Sigmoid colon (tissue), 6 donors: ENCODE measurements at regions not wholly inside any gene's neighbourhood (a gene's known extent, or its start where the extent isn't known, plus 50 kb on each side); places are given as distances from the start of the nearest gene placed in this dataset.

Experiments used
- DNase-seq: peaks from one replicate; pipeline ENCODE4 v3.0.0-alpha.2; 2019
- H3K27ac ChIP-seq, 4 donors: fragments of 200-600 bp; sonication (generic); one replicate each; pipeline ENCODE4 v1.5.1; 2016 to 2019; ENCODE audit warnings: mild to moderate bottlenecking in 1 of 4
- H3K27me3 ChIP-seq, 3 donors: fragments of 200-600 bp; sonication (generic); one replicate each; pipeline ENCODE4 v1.5.1; 2019; ENCODE audit warnings: mild to moderate bottlenecking in 1 of 3
- H3K36me3 ChIP-seq, 4 donors: fragments of 200-600 bp; sonication (generic); one replicate each; pipeline ENCODE4 v1.5.1; 2016 to 2019
- H3K4me1 ChIP-seq, 4 donors: fragments of 200-600 bp; sonication (generic); one replicate each; pipeline ENCODE4 v1.5.1; 2017 to 2019
- H3K4me3 ChIP-seq, 4 donors: fragments of 200-600 bp; sonication (generic); one replicate each; pipeline ENCODE4 v1.5.1; 2017 to 2019; ENCODE audit warnings: mild to moderate bottlenecking in 2 of 4, moderate library complexity in 1 of 4
- H3K9me3 ChIP-seq, 4 donors: fragments of 200-600 bp in 3 of 4; sonication (generic) in 3 of 4; one replicate each; pipeline versions ENCODE4 v1.5.1 to v1.6.1; 2013 to 2019
- EP300 ChIP-seq, 4 donors: sonication (generic); formaldehyde crosslinking; IDR thresholded peaks; one replicate each; pipeline ENCODE4 v1.6.1; 2017; ENCODE audit warnings: antibody characterized with exemption in 4 of 4
- POLR2A ChIP-seq, 2 donors: fragments of 450-650 bp; IDR thresholded peaks; one replicate each; pipeline ENCODE4 v1.6.1; 2016; ENCODE audit warnings: antibody characterized with exemption in 2 of 2, mild to moderate bottlenecking in 2 of 2, moderate library complexity in 2 of 2
- POLR2AphosphoS5 ChIP-seq, 4 donors: sonication (generic); formaldehyde crosslinking; IDR thresholded peaks; one replicate each; pipeline ENCODE4 v1.6.1; 2017; ENCODE audit warnings: antibody characterized with exemption in 4 of 4
- WGBS, 2 donors: extraction: QIAGEN DNeasy Blood & Tissue Kit; methylation state at CpG; one replicate each; pipeline ENCODE4 v1.1.7; 2013; 5-methylcytosine and 5-hydroxymethylcytosine counted together
- intact Hi-C: fragments of 100-400 bp; cut with DNase I; formaldehyde crosslinking; loops from one replicate; pipeline ENCODE4 v1.15.1; 2023
- TF ChIP-seq, protein P1 (sequence below), 4 experiments: fragments of 450-650 bp in 3 of 4; fragments of 200-600 bp in 1 of 4; IDR thresholded peaks; one replicate each; pipeline ENCODE4 v1.5.1; 2016 to 2019; ENCODE audit warnings: antibody characterized with exemption in 4 of 4, mild to moderate bottlenecking in 3 of 4, moderate library complexity in 2 of 4
- donor health status: healthy with polysubstance abuse.
- donor health status: healthy.

- Histone ChIP-seq H3K27ac (no peak overlapping the region), H3K4me1 (no peaks in the 10 kb centered on the region), H3K36me3 (no peaks in the 10 kb centered on the region), H3K27me3 (no peaks in the 10 kb centered on the region), H3K9me3 (peaks cover 0 to 4% (median 2%) of the 10 kb centered on the region in 4 donors), H3K4me3 (no peak overlapping the region)
- TF ChIP-seq EP300 (IDR thresholded peaks at IDR 0.05) (no peak), POLR2AphosphoS5 (IDR thresholded peaks at IDR 0.05) (no peak), POLR2A (IDR thresholded peaks at IDR 0.05) (no peak)
- TF ChIP-seq, protein P1, sequence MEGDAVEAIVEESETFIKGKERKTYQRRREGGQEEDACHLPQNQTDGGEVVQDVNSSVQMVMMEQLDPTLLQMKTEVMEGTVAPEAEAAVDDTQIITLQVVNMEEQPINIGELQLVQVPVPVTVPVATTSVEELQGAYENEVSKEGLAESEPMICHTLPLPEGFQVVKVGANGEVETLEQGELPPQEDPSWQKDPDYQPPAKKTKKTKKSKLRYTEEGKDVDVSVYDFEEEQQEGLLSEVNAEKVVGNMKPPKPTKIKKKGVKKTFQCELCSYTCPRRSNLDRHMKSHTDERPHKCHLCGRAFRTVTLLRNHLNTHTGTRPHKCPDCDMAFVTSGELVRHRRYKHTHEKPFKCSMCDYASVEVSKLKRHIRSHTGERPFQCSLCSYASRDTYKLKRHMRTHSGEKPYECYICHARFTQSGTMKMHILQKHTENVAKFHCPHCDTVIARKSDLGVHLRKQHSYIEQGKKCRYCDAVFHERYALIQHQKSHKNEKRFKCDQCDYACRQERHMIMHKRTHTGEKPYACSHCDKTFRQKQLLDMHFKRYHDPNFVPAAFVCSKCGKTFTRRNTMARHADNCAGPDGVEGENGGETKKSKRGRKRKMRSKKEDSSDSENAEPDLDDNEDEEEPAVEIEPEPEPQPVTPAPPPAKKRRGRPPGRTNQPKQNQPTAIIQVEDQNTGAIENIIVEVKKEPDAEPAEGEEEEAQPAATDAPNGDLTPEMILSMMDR (IDR thresholded peaks at IDR 0.05): no peak
- DNase-seq: no peak
- intact Hi-C loops: no loop called here
- WGBS, 2 donors: 41 to 48% methylated on average over 6 of the region's 6 CpGs
Observed at GRCh38 chr11:133621611-133622010, 89.3 kb upstream of the OPCML start.

DNA sequence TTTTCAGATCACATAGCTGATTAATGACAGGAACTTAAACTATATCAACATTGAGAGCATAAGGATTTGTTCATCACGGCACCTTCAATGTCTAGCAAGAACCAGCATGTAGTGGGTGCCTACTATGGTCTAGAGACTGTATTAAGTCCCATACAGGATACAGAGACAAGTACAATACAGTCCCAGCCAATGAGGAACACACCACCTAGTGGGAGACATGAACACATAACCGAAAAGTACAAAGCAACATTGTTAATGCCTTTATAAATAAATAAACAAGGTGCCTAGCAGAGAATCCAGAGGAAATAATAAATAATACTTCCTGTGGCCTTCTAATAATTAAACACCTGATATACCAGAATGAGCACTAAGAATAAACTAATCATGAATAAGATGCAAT is 87.7 kb upstream of the OPCML start:
- H3K4me3 ChIP-seq: no peak overlapping the region
- H3K4me1 ChIP-seq: no peaks in the 10 kb centered on the region
- WGBS, 2 donors: 46 to 55% methylated on average over 2 of the region's 2 CpGs
- DNase-seq: no peak
- TF ChIP-seq EP300 (IDR thresholded peaks at IDR 0.05): no peak
- TF ChIP-seq, protein P1 (IDR thresholded peaks at IDR 0.05): no peak
- no peak for TF ChIP-seq POLR2A (IDR thresholded peaks at IDR 0.05)
- TF ChIP-seq POLR2AphosphoS5 (IDR thresholded peaks at IDR 0.05): no peak
- intact Hi-C loops: no loop called here
- H3K27me3 ChIP-seq: no peaks in the 10 kb centered on the region
- H3K9me3 ChIP-seq: peaks cover 0 to 4% (median 2%) of the 10 kb centered on the region in 4 donors
- no peak overlapping the region for H3K27ac ChIP-seq
- H3K36me3 ChIP-seq: no peaks in the 10 kb centered on the region

DNA sequence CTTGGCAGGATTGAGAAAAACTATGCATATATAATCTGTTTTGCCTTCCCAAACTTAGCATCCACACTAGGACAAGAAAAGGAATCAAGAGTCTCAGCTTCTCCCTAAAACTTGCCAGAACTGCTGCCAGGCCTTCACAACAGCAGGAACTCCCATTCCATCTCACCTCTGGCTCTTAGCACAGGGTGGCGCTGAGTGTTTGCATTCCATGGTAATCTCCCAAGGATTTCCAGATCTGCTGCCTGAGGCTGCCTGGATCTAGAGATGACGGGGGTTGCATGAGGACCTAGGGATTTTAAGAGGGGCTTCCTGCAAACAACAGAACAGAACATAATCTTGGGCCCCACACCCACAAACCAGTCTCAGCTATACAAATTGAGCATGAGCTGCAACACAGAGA is 87.1 kb upstream of the OPCML start:
- peaks cover 0 to 4% (median 2%) of the 10 kb centered on the region in 4 donors for H3K9me3 ChIP-seq
- H3K36me3 ChIP-seq: no peaks in the 10 kb centered on the region
- no peak for DNase-seq
- WGBS, 2 donors: 55 to 61% methylated on average over 2 of the region's 2 CpGs
- H3K4me3 ChIP-seq: no peak overlapping the region
- H3K4me1 ChIP-seq: no peaks in the 10 kb centered on the region
- TF ChIP-seq, protein P1 (IDR thresholded peaks at IDR 0.05): no peak
- TF ChIP-seq POLR2AphosphoS5 (IDR thresholded peaks at IDR 0.05) (no peak), POLR2A (IDR thresholded peaks at IDR 0.05) (no peak), EP300 (IDR thresholded peaks at IDR 0.05) (no peak)
- intact Hi-C loops: no loop called here
- H3K27me3 ChIP-seq: no peaks in the 10 kb centered on the region
- H3K27ac ChIP-seq: no peak overlapping the region

DNA sequence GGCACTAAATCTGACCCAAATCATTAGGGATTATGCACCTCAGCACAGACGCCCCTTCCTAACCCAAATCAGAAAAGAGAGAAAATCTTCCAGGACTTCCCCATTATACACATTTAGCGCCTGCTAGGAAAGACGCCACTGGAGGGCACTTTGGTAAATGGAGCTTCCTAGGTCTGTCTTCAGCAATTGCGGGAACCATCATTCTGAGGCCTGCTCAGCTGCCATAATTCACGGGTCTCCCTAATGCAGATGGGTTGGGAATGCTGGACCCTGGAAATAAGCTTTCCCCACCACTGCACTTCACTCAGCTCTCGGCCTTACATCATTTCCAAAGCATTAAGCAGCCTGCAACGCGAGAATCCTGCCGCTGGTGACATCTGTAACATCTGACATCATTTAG is 86.2 kb upstream of the OPCML start:
- no peak for DNase-seq
- TF ChIP-seq POLR2A (IDR thresholded peaks at IDR 0.05) (no peak), POLR2AphosphoS5 (IDR thresholded peaks at IDR 0.05) (no peak), EP300 (IDR thresholded peaks at IDR 0.05) (no peak)
- TF ChIP-seq, protein P1 (IDR thresholded peaks at IDR 0.05): no peak
- intact Hi-C loops: no loop called here
- no peak overlapping the region for H3K4me3 ChIP-seq
- H3K27ac ChIP-seq: no peak overlapping the region
- H3K36me3 ChIP-seq: no peaks in the 10 kb centered on the region
- H3K9me3 ChIP-seq: peaks cover 0 to 4% (median 2%) of the 10 kb centered on the region in 4 donors
- no peaks in the 10 kb centered on the region for H3K4me1 ChIP-seq
- WGBS, 2 donors: 83 to 88% methylated on average over 9 of the region's 9 CpGs
- H3K27me3 ChIP-seq: no peaks in the 10 kb centered on the region

DNA sequence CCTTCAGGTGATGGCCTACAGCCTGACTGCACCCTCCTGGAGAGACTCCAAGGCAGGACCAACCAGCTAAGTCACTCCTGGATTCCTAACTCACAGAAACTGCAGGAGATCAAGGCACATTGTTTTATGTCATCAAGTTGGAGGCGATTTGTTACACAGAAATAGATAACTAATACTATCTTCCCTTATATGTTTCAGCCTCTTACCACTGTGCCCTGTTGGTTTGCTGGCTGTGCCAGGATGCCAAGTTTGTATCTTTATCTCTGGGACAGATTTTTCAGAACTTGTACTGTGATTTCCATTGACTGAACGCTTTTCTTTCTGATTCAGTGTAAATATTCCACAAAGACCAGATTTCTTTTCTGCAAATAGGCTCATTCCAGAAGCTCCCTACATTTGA is 76.2 kb upstream of the OPCML start:
- WGBS, 2 donors: 42 to 64% methylated on average over 2 of the region's 2 CpGs
- Histone ChIP-seq H3K4me3 (no peak overlapping the region), H3K27me3 (no peaks in the 10 kb centered on the region), H3K9me3 (peaks cover 0 to 3% (median 0%) of the 10 kb centered on the region in 4 donors), H3K27ac (no peak overlapping the region), H3K4me1 (no peaks in the 10 kb centered on the region), H3K36me3 (no peaks in the 10 kb centered on the region)
- intact Hi-C loops: loop anchor here (10.0 kb wide), 1 partner anchor 474 kb away; no protein-coding TSS in a partner anchor
- TF ChIP-seq POLR2AphosphoS5 (IDR thresholded peaks at IDR 0.05) (no peak), POLR2A (IDR thresholded peaks at IDR 0.05) (no peak), EP300 (IDR thresholded peaks at IDR 0.05) (no peak)
- TF ChIP-seq, protein P1 (IDR thresholded peaks at IDR 0.05): no peak
- no peak for DNase-seq
